ENCODE measurements at regions not wholly inside any gene's neighbourhood (a gene's known extent, or its start where the extent isn't known, plus 50 kb on each side); places are given as distances from the start of the nearest gene placed in this dataset.
"Not testable (repeated sequence)": the region's sequence is repeated elsewhere in the genome, so short reads cannot be mapped to it uniquely, and the experiment has no call there.

DNA sequence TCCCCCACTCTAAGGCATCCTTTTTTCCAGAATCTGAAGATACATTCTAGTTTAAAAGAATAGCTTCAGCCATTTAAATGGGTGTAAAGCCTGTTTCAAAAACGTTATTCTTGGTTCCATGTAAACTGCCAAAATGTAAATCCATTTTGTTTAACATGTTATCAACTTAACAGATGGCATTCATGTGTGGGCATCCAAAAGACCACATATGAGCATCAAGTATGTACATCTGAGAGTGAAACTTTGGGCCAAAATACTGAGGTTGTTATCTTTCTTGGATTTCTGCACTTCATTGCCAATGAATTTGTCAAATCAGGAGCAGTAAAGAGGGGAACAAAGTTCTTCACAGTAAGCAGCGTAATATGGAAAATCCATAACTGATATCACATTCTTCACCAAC, 395.4 kb downstream of the ZNF804A start:
- no peaks in the 10 kb centered on the region for H3K36me3 ChIP-seq (ENCODE audit: control insufficient read depth, insufficient read depth, low read length)
- H3K9me3 ChIP-seq (ENCODE audit: control insufficient read depth, insufficient read depth, low read length) = no peaks in the 10 kb centered on the region
- no peak overlapping the region for H3K27ac ChIP-seq (ENCODE audit: low read depth, low read length)
- no peaks in the 10 kb centered on the region for H3K4me1 ChIP-seq (ENCODE audit: control insufficient read depth, insufficient read depth, low read length)
- no peak overlapping the region for H3K4me3 ChIP-seq (ENCODE audit: low read depth, low read length)
- H3K27me3 ChIP-seq (ENCODE audit: control insufficient read depth, insufficient read depth, low read length) = no peaks in the 10 kb centered on the region
- H3K9ac ChIP-seq (ENCODE audit: low read depth, low read length) = no peak overlapping the region

DNA sequence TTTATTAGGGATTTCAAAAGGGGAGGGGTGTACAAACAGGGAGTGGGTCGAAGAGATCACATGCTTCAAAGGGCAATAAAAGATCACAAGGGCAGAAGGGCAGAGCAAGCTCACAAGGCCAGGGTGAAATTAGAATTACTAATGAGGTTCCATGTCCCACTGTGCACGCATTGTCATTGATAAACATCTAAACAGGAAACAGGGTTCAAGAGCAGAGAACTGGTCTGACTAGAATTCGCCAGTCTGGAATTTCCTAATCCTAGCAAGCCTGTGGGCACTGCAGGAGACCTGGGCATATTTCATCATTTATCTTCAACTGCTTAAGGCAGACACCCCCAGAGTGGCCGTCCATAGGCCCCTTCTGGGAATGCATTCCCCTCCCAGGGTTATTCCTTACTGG, 408.2 kb downstream of the ZNF804A start:
- no peaks in the 10 kb centered on the region for H3K27me3 ChIP-seq (ENCODE audit: control insufficient read depth, insufficient read depth, low read length)
- H3K4me3 ChIP-seq (ENCODE audit: low read depth, low read length) = no peak overlapping the region
- H3K4me1 ChIP-seq (ENCODE audit: control insufficient read depth, insufficient read depth, low read length) = peaks cover 13% of the 10 kb centered on the region
- no peaks in the 10 kb centered on the region for H3K36me3 ChIP-seq (ENCODE audit: control insufficient read depth, insufficient read depth, low read length)
- H3K9me3 ChIP-seq (ENCODE audit: control insufficient read depth, insufficient read depth, low read length) = peaks cover 9% of the 10 kb centered on the region
- peak overlapping the region; percentile 76 for H3K27ac ChIP-seq (ENCODE audit: low read depth, low read length)
- H3K9ac ChIP-seq (ENCODE audit: low read depth, low read length) = no peak overlapping the region

DNA sequence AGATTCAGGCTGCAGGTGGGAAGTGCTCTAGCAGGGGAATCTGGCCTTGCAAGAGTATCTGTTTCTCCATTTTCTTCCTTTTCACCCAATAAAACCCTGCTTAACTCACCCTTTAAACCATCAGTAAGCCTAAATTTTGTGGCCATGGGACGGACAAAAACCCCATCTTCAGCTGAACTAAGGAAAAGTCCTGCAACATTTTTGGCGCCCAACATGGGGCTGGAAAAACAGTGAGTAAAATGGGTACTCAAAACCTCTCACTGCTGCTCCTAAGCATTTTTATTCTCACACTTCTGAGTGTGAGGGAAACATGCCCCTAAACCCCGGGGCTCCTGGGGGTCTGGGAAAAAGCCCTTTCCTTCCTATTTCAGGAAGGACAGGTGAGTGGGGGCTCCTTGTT, 414.3 kb downstream of the ZNF804A start:
- Histone ChIP-seq H3K27me3 (ENCODE audit: control insufficient read depth, insufficient read depth, low read length) (no peaks in the 10 kb centered on the region), H3K9ac (ENCODE audit: low read depth, low read length) (no peak overlapping the region), H3K27ac (ENCODE audit: low read depth, low read length) (no peak overlapping the region), H3K9me3 (ENCODE audit: control insufficient read depth, insufficient read depth, low read length) (peaks cover 38% of the 10 kb centered on the region), H3K4me3 (ENCODE audit: low read depth, low read length) (no peak overlapping the region), H3K4me1 (ENCODE audit: control insufficient read depth, insufficient read depth, low read length) (no peaks in the 10 kb centered on the region), H3K36me3 (ENCODE audit: control insufficient read depth, insufficient read depth, low read length) (no peaks in the 10 kb centered on the region)

DNA sequence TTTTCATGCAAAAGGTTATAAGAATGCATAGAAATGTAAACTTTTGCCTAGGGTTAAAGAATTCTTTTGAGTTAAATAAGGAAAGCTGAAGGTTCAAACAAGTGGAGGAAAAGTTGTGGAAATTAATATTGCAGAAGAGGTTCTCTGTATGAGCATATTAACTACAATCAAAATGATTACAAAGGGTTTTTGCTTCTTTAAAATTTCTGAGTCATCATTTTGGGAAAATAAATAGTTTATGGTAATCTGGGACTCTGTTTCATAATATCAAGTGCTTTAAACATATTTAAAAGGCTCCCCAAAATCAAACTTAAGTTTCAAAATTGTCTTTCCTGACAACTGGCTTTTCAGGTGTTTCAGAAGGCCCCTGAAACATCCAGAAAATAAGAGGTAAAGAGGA, 415.7 kb downstream of the ZNF804A start:
- Histone ChIP-seq H3K9ac (ENCODE audit: low read depth, low read length) (no peak overlapping the region), H3K27me3 (ENCODE audit: control insufficient read depth, insufficient read depth, low read length) (no peaks in the 10 kb centered on the region), H3K4me3 (ENCODE audit: low read depth, low read length) (no peak overlapping the region), H3K4me1 (ENCODE audit: control insufficient read depth, insufficient read depth, low read length) (no peaks in the 10 kb centered on the region), H3K27ac (ENCODE audit: low read depth, low read length) (no peak overlapping the region), H3K36me3 (ENCODE audit: control insufficient read depth, insufficient read depth, low read length) (no peaks in the 10 kb centered on the region), H3K9me3 (ENCODE audit: control insufficient read depth, insufficient read depth, low read length) (peaks cover 34% of the 10 kb centered on the region)

DNA sequence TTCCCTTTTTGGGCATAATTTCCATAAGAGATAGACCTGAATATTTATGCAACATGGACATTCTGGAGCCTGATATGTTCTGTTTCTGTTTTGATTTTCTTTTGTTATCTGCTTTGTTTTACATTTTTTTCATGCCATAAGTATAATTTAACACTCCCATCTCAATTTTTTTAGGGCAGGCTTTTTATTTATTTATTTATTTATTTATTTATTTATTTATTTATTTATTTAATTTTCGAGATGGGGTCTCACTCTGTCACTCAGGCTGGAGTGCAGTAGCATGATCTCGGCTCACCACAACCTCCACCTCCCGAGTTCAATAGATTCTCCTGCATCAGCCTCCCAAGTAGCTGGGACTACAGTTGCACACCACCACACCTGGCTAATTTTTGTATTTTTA, 427.6 kb downstream of the ZNF804A start:
- not testable (repeated sequence) for H3K4me3 ChIP-seq (ENCODE audit: low read depth, low read length); H3K4me1 ChIP-seq (ENCODE audit: control insufficient read depth, insufficient read depth, low read length); H3K27me3 ChIP-seq (ENCODE audit: control insufficient read depth, insufficient read depth, low read length); H3K9me3 ChIP-seq (ENCODE audit: control insufficient read depth, insufficient read depth, low read length); H3K36me3 ChIP-seq (ENCODE audit: control insufficient read depth, insufficient read depth, low read length); H3K9ac ChIP-seq (ENCODE audit: low read depth, low read length); H3K27ac ChIP-seq (ENCODE audit: low read depth, low read length)

DNA sequence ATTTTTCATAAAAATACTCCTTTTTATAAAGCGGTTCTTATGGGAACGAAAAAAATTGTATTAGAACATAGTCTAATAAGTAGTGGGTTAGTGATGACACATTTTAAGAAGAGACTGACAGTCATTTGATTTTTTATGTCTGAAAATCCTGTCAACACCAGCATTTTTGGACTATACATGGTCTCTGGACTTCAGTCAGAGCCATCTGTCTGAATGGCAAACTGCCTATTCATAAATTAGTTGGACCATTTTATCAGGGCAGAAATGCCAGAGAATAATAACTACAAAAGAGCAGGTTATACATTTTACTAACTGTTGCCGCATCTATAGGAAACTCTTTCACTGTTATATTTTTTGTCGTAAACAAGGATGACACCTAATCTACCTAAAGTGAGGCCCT, 437.6 kb downstream of the ZNF804A start:
- Histone ChIP-seq H3K4me3 (ENCODE audit: low read depth, low read length) (no peak overlapping the region), H3K27me3 (ENCODE audit: control insufficient read depth, insufficient read depth, low read length) (no peaks in the 10 kb centered on the region), H3K4me1 (ENCODE audit: control insufficient read depth, insufficient read depth, low read length) (no peaks in the 10 kb centered on the region), H3K9me3 (ENCODE audit: control insufficient read depth, insufficient read depth, low read length) (peaks cover 4% of the 10 kb centered on the region; the same call in 1 of the 2 replicates), H3K27ac (ENCODE audit: low read depth, low read length) (no peak overlapping the region), H3K9ac (ENCODE audit: low read depth, low read length) (no peak overlapping the region), H3K36me3 (ENCODE audit: control insufficient read depth, insufficient read depth, low read length) (no peaks in the 10 kb centered on the region)

DNA sequence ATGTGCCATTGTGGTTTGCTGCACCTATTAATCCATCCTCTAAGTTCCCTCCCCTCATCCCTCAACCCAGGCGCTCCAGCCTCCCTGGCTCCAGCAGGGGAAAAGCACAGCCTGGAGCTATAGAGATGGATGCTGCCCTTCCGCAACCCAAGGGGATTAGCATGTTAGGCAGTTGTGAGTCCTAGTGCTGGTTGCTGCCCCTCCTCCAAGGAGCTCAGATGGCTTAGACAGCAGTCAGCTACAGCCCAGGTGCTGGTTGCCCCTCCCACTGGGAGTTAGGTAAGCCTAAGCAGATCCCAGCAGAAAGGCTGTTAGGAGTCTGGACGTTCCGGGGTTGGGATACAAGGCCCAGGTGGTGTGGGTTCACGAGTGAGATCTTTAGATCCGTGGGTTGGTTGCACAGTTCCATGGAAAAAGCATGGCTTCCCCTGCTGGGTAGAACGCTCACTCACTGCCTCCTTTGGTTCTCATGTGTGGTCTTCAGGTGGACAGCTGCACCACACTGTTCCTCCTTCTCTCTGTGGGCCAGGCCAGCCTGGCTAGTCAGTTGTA, 446.1 kb downstream of the ZNF804A start:
- Histone ChIP-seq H3K36me3 (ENCODE audit: control insufficient read depth, insufficient read depth, low read length) (no peaks in the 10 kb centered on the region), H3K9ac (ENCODE audit: low read depth, low read length) (no peak overlapping the region), H3K27ac (ENCODE audit: low read depth, low read length) (no peak overlapping the region), H3K9me3 (ENCODE audit: control insufficient read depth, insufficient read depth, low read length) (peaks cover 9% of the 10 kb centered on the region; the same call in 1 of the 2 replicates), H3K4me1 (ENCODE audit: control insufficient read depth, insufficient read depth, low read length) (no peaks in the 10 kb centered on the region), H3K27me3 (ENCODE audit: control insufficient read depth, insufficient read depth, low read length) (no peaks in the 10 kb centered on the region), H3K4me3 (ENCODE audit: low read depth, low read length) (no peak overlapping the region)

DNA sequence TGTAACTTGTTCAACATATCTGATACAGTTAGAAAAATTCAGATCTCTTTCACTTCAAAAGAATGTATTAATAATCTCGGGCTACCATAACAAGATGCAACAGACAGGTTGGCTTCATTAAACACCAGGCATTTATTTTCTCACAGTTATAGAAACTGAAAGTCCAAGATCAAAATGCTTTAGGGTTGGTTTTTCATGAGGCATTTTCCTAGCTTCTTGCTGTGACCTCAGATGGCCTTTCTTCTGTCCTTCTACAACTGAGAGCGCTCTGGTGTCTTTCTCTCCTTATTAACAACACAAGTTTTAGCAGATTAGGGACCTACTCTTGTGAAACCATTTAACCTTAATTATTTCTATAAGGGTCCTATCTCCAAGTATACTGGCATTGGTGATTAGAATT, 452.5 kb downstream of the ZNF804A start:
- Histone ChIP-seq H3K9ac (ENCODE audit: low read depth, low read length) (no peak overlapping the region), H3K4me3 (ENCODE audit: low read depth, low read length) (no peak overlapping the region), H3K9me3 (ENCODE audit: control insufficient read depth, insufficient read depth, low read length) (no peaks in the 10 kb centered on the region), H3K27ac (ENCODE audit: low read depth, low read length) (no peak overlapping the region), H3K4me1 (ENCODE audit: control insufficient read depth, insufficient read depth, low read length) (no peaks in the 10 kb centered on the region), H3K27me3 (ENCODE audit: control insufficient read depth, insufficient read depth, low read length) (no peaks in the 10 kb centered on the region), H3K36me3 (ENCODE audit: control insufficient read depth, insufficient read depth, low read length) (no peaks in the 10 kb centered on the region)

DNA sequence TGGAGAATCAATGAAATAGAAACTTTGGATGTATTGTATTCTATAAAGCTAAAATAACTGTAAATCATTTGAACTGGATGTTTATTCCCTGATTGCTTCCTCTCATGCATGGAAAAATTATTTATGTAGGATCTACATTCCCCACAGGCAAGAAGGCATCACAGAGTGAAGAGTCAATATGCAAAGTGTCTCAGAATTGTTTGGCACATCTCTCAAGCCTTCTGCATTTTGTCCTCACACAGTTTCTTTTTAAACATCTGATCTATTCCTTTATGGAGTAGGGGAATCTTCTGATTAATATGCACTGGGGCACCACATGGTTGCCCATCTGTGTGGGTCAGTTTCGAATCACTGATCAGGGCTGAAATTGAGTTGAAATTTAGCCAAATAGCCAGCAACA, 465.4 kb downstream of the ZNF804A start:
- Histone ChIP-seq H3K9me3 (ENCODE audit: control insufficient read depth, insufficient read depth, low read length) (no peaks in the 10 kb centered on the region), H3K27ac (ENCODE audit: low read depth, low read length) (no peak overlapping the region), H3K27me3 (ENCODE audit: control insufficient read depth, insufficient read depth, low read length) (no peaks in the 10 kb centered on the region)

DNA sequence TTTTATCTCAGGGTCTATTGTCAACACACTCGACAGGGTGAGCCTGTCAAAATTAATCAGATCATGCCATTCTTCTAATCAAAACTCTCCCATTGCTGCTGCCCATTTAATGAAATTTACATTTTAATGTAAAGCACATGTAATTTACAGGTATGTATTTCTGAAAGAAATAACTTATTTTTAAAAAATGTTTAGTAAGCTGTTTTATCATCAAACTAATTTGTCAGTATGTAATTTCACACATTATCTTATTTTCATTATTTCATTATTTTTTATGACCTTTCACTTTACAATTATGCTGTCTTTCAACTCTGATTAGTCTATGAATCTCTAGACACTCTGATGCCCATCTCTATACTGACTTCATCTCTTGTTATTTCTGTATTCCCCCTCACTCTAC, 467.8 kb downstream of the ZNF804A start:
- no peaks in the 10 kb centered on the region for H3K36me3 ChIP-seq (ENCODE audit: control insufficient read depth, insufficient read depth, low read length)
- no peak overlapping the region for H3K27ac ChIP-seq (ENCODE audit: low read depth, low read length)
- no peaks in the 10 kb centered on the region for H3K9me3 ChIP-seq (ENCODE audit: control insufficient read depth, insufficient read depth, low read length)
- H3K27me3 ChIP-seq (ENCODE audit: control insufficient read depth, insufficient read depth, low read length) = no peaks in the 10 kb centered on the region
- no peak overlapping the region for H3K4me3 ChIP-seq (ENCODE audit: low read depth, low read length)
- no peak overlapping the region for H3K9ac ChIP-seq (ENCODE audit: low read depth, low read length)
- no peaks in the 10 kb centered on the region for H3K4me1 ChIP-seq (ENCODE audit: control insufficient read depth, insufficient read depth, low read length)

More for the DNA sequence above, 465.4 kb downstream of the ZNF804A start:
- H3K9ac ChIP-seq (ENCODE audit: low read depth, low read length) = no peak overlapping the region
- no peaks in the 10 kb centered on the region for H3K36me3 ChIP-seq (ENCODE audit: control insufficient read depth, insufficient read depth, low read length)
- no peak overlapping the region for H3K4me3 ChIP-seq (ENCODE audit: low read depth, low read length)
- H3K4me1 ChIP-seq (ENCODE audit: control insufficient read depth, insufficient read depth, low read length) = no peaks in the 10 kb centered on the region

DNA sequence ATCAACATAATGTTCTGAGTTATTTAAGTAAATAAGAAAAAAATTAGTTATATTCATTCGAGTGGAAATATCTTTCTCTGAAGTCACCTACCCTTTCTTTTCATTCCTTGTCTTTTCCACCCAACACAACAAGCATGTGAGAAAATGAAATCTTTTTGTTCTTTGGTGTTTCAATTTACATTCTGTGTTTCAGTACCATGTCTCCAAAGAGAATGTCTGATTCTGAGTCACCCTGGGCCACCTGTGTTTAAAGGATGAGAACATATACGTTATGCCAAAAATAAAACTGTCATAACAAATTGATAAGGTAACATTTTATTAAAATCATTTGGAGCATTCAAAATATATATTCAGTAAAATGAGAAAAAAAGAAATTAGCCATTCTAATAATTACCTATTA, 470.8 kb downstream of the ZNF804A start:
- Histone ChIP-seq H3K36me3 (ENCODE audit: control insufficient read depth, insufficient read depth, low read length) (no peaks in the 10 kb centered on the region), H3K27ac (ENCODE audit: low read depth, low read length) (no peak overlapping the region), H3K27me3 (ENCODE audit: control insufficient read depth, insufficient read depth, low read length) (no peaks in the 10 kb centered on the region), H3K4me1 (ENCODE audit: control insufficient read depth, insufficient read depth, low read length) (no peaks in the 10 kb centered on the region), H3K4me3 (ENCODE audit: low read depth, low read length) (no peak overlapping the region), H3K9ac (ENCODE audit: low read depth, low read length) (no peak overlapping the region), H3K9me3 (ENCODE audit: control insufficient read depth, insufficient read depth, low read length) (no peaks in the 10 kb centered on the region)

DNA sequence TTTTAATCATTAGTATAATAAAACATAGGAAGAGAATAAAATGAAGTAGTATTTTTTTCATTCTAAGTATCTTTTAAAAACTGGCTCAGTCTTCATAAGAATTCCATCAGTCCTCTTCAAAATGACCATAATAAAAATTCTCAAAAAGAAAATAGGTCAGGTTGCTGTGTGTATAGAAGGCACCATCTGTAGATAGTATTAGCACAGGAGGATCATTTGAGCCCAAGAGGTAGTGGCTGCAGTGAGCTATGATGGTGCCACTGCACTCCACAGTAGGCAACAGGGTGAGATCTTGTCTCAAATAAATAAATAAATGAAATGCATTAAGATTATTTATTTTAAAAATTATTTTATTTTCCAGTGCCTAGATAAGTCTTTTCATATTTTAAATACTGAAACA, 475.8 kb downstream of the ZNF804A start:
- no peaks in the 10 kb centered on the region for H3K9me3 ChIP-seq (ENCODE audit: control insufficient read depth, insufficient read depth, low read length)
- no peak overlapping the region for H3K27ac ChIP-seq (ENCODE audit: low read depth, low read length)
- no peak overlapping the region for H3K4me3 ChIP-seq (ENCODE audit: low read depth, low read length)
- no peaks in the 10 kb centered on the region for H3K36me3 ChIP-seq (ENCODE audit: control insufficient read depth, insufficient read depth, low read length)
- no peaks in the 10 kb centered on the region for H3K27me3 ChIP-seq (ENCODE audit: control insufficient read depth, insufficient read depth, low read length)
- H3K4me1 ChIP-seq (ENCODE audit: control insufficient read depth, insufficient read depth, low read length) = no peaks in the 10 kb centered on the region
- H3K9ac ChIP-seq (ENCODE audit: low read depth, low read length) = no peak overlapping the region
